KOPT-K1 (cell line): ENCODE measurements at regions not wholly inside any gene's neighbourhood (a gene's known extent, or its start where the extent isn't known, plus 50 kb on each side); places are given as distances from the start of the nearest gene placed in this dataset.
"Not testable (repeated sequence)": the region's sequence is repeated elsewhere in the genome, so short reads cannot be mapped to it uniquely, and the experiment has no call there.

Experiments
- H3K27ac ChIP-seq: fragments of 200-600 bp; sonication (generic); 2 replicates; pipeline ENCODE4 v1.5.1; 2016; ENCODE audit warnings: antibody characterized with exemption, mild to moderate bottlenecking, low read depth, low read length; ENCODE audit not compliant: poor library complexity, severe bottlenecking
- H3K36me3 ChIP-seq: fragments of 200-600 bp; sonication (generic); 2 replicates; pipeline ENCODE4 v1.5.1; 2017; ENCODE audit warnings: antibody characterized with exemption, mild to moderate bottlenecking, low read length, moderate library complexity; ENCODE audit not compliant: insufficient read depth
- H3K9me3 ChIP-seq: fragments of 200-600 bp; sonication (generic); 2 replicates; pipeline ENCODE4 v1.5.1; 2017; ENCODE audit warnings: antibody characterized with exemption, low read length, mild to moderate bottlenecking; ENCODE audit not compliant: insufficient read depth, poor library complexity, severe bottlenecking

DNA sequence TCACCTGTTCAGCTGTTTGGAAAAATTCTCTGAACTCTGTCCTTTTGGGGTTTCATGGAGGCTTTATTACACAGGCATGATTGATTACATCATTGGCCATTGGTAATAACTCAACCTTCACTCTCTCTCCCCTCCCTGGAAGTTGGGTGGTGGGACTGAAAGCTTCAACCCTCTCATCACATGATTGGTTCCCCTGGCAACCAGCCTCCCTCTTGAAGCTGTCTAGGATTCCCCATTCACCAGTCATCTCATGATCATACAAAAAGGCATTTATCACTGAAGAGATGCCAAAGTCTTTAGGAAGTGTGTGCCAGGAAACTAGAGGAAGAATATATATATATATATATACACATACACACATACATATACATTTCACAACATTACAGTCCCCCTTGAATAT is 228.5 kb downstream of the ZNF326 start:
- peaks cover 10% of the 10 kb centered on the region for H3K9me3 ChIP-seq

DNA sequence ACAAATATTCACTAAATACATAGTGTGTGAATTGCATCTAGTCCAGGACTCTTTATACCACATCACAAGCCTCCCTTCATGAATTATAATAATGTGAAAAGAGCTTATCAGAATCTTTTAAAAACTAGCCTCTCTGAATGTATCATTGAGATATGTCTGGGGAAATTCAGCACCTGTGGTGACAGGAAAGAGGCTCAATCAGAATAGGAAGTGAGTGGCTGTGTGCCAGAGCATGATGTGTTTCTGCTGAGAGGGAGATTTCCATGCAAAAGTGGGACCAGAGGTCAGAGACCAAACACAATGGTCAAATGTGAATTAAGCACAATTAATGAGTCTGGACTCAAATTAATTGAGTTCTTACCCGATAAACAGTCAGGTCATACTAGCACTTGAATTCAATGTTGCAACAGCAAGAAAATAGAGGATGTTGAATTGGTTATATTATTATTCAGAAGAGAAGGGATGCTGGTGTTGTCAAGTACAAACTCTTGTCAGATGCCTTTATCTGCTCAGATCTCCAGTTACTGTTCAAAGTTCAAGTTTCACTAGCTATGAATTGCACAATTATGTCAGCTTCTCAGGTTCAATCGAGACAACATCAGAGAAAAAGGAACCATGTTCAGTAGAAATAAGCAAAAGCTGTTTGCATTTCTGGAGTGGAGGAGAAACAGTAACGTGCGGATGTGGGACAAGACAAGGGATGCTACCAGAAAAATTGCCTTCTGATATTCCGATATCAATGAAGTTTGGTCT is 226.2 kb downstream of the ZNF326 start:
- H3K9me3 ChIP-seq, result peaks cover 10% of the 10 kb centered on the region
- H3K27ac ChIP-seq, result no peak overlapping the region
- no peaks in the 10 kb centered on the region for H3K36me3 ChIP-seq

More for the DNA sequence above, 228.5 kb downstream of the ZNF326 start:
- Histone ChIP-seq H3K36me3 (no peaks in the 10 kb centered on the region), H3K27ac (no peak overlapping the region)

DNA sequence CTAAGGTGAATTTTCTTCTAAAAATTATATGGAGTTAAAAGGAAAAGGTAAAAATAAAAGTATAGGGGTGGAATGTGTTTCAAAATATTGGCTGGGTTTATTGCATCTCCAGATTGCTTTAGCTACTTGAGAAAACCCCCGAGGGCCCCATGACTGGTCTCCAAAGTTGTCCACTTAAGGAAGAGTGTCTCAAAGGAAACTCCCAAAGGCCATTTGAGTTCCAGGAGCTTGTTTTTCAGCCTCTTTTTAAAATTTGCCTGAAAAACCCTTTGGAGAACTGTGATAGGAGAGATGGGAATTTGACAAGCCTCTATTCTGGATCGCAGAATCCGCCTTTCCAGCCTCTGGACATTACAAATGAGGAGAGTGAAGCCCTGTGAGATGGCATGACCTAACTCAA is 225.6 kb downstream of the ZNF326 start:
- no peak overlapping the region for H3K27ac ChIP-seq
- H3K36me3 ChIP-seq, result no peaks in the 10 kb centered on the region
- H3K9me3 ChIP-seq, result peaks cover 9% of the 10 kb centered on the region

- H3K27ac ChIP-seq, H3K36me3 ChIP-seq, H3K9me3 ChIP-seq: not testable (repeated sequence)
Observed at GRCh38 chr1:90219166-90219871, 224.4 kb downstream of the ZNF326 start.

DNA sequence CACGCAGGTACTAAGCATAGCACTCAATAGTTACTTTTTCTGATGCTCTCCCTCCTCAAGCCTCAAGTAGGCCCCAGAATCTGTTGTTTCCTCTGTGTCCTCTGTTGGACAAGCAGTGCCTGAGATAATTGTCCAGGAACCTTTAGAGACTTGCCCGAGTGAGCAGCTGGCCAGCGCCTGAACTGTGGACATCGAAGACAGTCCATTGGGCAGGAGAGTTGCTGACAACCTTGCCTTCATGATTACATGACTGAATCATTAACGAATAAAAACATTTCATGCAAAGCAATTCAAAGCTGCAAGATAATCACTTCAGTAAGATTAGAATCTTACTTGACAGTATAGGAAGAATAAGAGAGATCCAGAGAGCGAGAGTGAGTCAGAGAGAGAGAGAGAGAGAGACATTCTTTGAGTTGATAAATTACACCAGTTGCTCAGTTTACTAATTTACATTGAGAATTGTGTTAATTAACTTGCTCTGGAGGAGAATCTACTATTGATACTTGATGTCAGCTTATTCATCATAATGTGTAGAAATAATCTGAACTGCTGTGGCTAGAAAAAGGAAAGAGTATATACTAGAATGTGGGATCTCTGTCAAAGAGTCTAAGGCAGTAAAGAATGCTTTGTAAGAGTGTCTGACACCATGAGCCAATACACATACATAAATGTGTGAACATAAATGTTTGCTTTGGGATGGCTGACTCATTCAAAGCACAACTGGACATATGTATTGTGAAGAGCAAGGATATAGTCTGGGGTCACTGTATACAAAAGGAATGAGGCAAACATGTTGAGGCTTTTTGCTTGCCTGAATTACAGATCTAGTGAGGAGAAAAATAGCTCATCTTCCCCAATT is 216.0 kb downstream of the ZNF326 start:
- Histone ChIP-seq H3K9me3 (no peaks in the 10 kb centered on the region), H3K36me3 (no peaks in the 10 kb centered on the region), H3K27ac (no peak overlapping the region)

DNA sequence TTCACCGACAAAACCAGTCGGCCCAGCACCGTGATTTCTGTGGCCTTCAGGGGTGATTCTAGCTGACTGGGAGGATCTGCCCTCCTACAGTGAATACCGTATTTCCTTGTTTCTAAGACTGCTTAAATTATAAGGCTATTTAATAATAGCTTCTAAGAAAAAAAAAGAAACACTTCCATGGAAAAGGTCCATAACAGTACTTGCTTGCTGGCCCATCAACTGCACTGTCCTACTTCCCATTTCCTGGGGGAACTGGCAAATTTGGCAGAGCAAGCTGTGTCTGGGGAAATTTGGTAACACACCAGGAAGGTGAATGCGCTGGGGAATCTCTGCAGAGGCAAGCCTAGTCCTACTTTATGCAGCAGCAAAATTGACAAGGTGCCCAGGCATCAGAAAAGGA is 214.0 kb downstream of the ZNF326 start:
- H3K36me3 ChIP-seq, result no peaks in the 10 kb centered on the region
- H3K9me3 ChIP-seq, result no peaks in the 10 kb centered on the region
- no peak overlapping the region for H3K27ac ChIP-seq

DNA sequence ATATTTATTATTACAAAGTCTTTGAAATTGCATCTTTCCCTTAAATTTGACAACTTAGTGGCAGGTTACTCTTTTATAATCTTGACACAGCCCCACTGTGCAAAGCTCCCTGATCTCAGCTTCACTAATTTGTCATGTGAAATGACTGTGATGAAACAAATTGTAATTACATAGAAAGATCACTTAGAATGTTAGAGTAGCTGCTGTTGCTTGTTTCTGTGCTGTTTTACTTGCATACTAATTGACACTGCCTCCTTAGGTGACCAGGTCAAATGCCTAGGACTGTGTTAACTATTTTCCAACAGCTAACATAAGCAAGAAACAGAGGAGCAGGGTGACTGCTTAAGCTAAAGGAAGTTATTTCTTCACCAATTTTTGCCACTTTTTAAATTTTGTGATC is 211.3 kb downstream of the ZNF326 start:
- Histone ChIP-seq H3K36me3 (no peaks in the 10 kb centered on the region), H3K9me3 (no peaks in the 10 kb centered on the region), H3K27ac (no peak overlapping the region)

DNA sequence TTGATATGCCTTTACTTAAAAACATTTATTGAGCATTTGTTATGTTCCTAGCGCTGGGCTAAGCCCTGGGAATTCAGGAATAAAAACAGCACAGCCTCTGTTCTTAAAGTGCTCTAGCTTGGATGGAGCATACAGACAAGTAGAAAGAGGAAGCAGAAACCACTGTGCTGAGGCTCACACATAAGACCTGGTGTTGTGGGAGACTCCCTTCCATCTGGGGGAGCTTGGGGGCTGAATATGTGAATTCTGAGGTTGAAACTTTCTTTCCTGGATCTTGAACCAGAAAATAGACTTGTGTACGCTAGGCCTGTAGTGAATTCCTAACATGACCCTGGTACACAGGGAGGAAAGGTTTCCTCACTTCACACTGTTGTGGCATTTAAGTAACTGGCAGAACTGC is 209.9 kb downstream of the ZNF326 start:
- H3K36me3 ChIP-seq, result no peaks in the 10 kb centered on the region
- no peaks in the 10 kb centered on the region for H3K9me3 ChIP-seq
- no peak overlapping the region for H3K27ac ChIP-seq

GRCh38 chr1:90204023-90204590 is 209.2 kb downstream of the ZNF326 start:
- Histone ChIP-seq H3K36me3 (no peaks in the 10 kb centered on the region), H3K9me3 (no peaks in the 10 kb centered on the region), H3K27ac (no peak overlapping the region)

- Histone ChIP-seq H3K27ac (no peak overlapping the region), H3K36me3 (no peaks in the 10 kb centered on the region), H3K9me3 (no peaks in the 10 kb centered on the region)
Observed at GRCh38 chr1:90201467-90202358, 206.8 kb downstream of the ZNF326 start.

GRCh38 chr1:90200646-90201205 is 205.8 kb downstream of the ZNF326 start:
- Histone ChIP-seq H3K36me3 (no peaks in the 10 kb centered on the region), H3K27ac (no peak overlapping the region), H3K9me3 (no peaks in the 10 kb centered on the region)

DNA sequence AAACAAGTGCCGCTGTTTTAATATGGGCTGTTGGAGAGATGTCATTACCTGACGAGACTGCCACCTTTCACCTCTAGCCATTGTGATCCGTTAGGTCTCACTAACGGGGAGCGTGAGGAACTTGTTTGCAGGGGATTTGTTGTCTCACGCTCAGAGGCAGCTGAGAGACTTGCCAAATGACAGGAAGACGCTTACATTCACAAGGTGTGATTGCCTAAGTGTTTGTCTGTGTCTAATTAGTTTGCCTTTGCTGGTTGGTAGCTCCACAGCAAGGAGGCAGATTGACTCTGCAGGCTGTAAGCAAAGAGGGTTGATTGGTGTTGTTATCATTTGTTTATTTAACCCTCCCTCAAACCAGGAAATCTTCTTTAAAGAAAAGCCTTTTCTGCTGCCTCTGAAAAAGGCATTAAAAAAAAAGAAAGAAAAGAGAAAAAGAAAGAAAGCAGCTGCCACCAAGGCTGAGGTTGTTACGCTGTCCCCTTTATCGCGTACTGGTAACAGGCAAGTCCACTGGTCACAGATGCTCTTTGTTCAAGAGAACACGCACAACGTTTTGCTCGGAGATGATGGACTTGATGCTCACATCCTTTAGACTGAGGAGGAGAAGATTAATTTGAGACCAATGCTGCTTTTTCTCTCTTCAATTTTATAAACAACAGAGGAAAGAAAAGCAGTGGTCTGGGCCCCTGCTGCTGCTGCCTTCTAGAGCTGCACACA is 203.9 kb downstream of the ZNF326 start:
- H3K27ac ChIP-seq, result no peak overlapping the region
- no peaks in the 10 kb centered on the region for H3K36me3 ChIP-seq
- H3K9me3 ChIP-seq, result no peaks in the 10 kb centered on the region

GRCh38 chr1:90193116-90193515 is 198.2 kb downstream of the ZNF326 start:
- Histone ChIP-seq H3K36me3 (no peaks in the 10 kb centered on the region), H3K9me3 (no peaks in the 10 kb centered on the region), H3K27ac (no peak overlapping the region)
